Transverse colon (tissue), 4 donors: ENCODE measurements at regions not wholly inside any gene's neighbourhood (a gene's known extent, or its start where the extent isn't known, plus 50 kb on each side); places are given as distances from the start of the nearest gene placed in this dataset.

Experiments
- DNase-seq: peaks from one replicate; pipeline ENCODE4 v3.0.0-alpha.2; 2019
- H3K27ac ChIP-seq, 4 donors: fragments of 200-600 bp; sonication (generic); 2 replicates each; pipeline ENCODE4 v1.5.1; 2016 to 2018; ENCODE audit warnings: inconsistent platforms in 4 of 4
- H3K27me3 ChIP-seq: fragments of 200-600 bp; sonication (generic); 2 replicates; pipeline ENCODE4 v1.5.1; 2017; ENCODE audit warnings: inconsistent platforms
- H3K36me3 ChIP-seq, 4 donors: fragments of 200-600 bp; sonication (generic); 2 replicates each; pipeline ENCODE4 v1.5.1; 2017 to 2019; ENCODE audit warnings: inconsistent platforms in 4 of 4
- H3K4me1 ChIP-seq, 4 donors: fragments of 200-600 bp; sonication (generic); 2 replicates each; pipeline ENCODE4 v1.5.1; 2017 to 2020; ENCODE audit warnings: inconsistent platforms in 4 of 4
- H3K4me3 ChIP-seq, 4 donors: fragments of 200-600 bp; sonication (generic); 1 replicate in 1 of 4; 2 replicates in 3 of 4; pipeline versions ENCODE4 v1.5.1 to v1.6.1; 2017 to 2019; ENCODE audit warnings: inconsistent platforms in 4 of 4
- H3K9me3 ChIP-seq, 2 donors: fragments of 200-600 bp; sonication (generic); 2 replicates each; pipeline ENCODE4 v1.5.1; 2017 to 2019; ENCODE audit warnings: inconsistent platforms in 2 of 2
- CTCF ChIP-seq, 5 experiments: fragments of 200-600 bp in 3 of 5; fragments of 450-650 bp in 2 of 5; sonication (generic) in 3 of 5; IDR thresholded peaks; 1 replicate in 2 of 5; 2 replicates in 3 of 5; pipeline ENCODE4 v1.5.1; 2016 to 2017; ENCODE audit warnings: antibody characterized with exemption in 5 of 5, inconsistent platforms in 3 of 5, mild to moderate bottlenecking in 2 of 5, moderate library complexity in 1 of 5
- EP300 ChIP-seq: sonication (generic); formaldehyde crosslinking; IDR thresholded peaks from one replicate; pipeline ENCODE4 v1.6.1; 2017; ENCODE audit warnings: antibody characterized with exemption, low read depth
- POLR2A ChIP-seq: fragments of 450-650 bp; IDR thresholded peaks from one replicate; pipeline ENCODE4 v1.6.1; 2016; ENCODE audit warnings: antibody characterized with exemption, mild to moderate bottlenecking, moderate library complexity
- POLR2AphosphoS5 ChIP-seq, 3 donors: sonication (generic); formaldehyde crosslinking; IDR thresholded peaks; one replicate each; pipeline ENCODE4 v1.6.1; 2016; ENCODE audit warnings: antibody characterized with exemption in 3 of 3
- WGBS, 2 donors: methylation state at CpG; one replicate each; pipeline ENCODE4 v1.1.5; 2018; ENCODE audit warnings: low coverage in 1 of 2; 5-methylcytosine and 5-hydroxymethylcytosine counted together
- in situ Hi-C, 4 donors: fragments of 200-750 bp; cut with MboI; loops; one replicate each; pipeline versions ENCODE4 v1.15.0 to v1.15.1; 2017; ENCODE audit warnings: low sequenced_read_pairs in 3 of 4, low pct_ligation_motif_present in 1 of 4, low pct_unique_long_range_greater_than_20kb in 1 of 4
- intact Hi-C: fragments of 100-400 bp; cut with DNase I; formaldehyde crosslinking; loops from one replicate; pipeline ENCODE4 v1.15.1; 2023; ENCODE audit warnings: low total_unique reads

DNA sequence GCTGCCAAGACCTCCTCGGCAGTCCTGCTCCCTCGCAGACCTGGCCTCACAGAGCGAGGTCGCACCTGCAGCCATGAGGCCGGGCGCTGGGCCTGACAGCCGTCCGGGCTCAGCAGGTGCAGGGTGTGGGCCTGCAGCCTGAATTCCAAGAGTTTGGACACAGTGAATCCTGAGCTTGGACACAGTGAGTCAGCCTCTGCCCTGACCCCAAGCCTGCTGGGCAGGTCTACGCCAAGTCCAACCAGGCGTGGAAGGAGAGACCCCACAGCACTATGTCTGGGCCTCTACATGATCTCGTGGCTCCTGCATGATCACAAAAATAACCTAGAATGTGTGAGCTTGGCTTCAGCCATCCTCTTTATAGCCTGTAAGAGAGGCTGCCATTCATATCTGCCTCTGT lies 121.0 kb downstream of the C16orf95 start:
- no peak overlapping the region for H3K4me3 ChIP-seq
- 89% methylated on average over 11 of the region's 11 CpGs; no CpG with 5 or more reads in 1 of the 2 donors for WGBS, 2 donors
- intact Hi-C loops (no loop called here), in situ Hi-C loops (loop anchor here in 1 of 4 donors (25.0 kb wide), 1 partner anchor 91 kb away; no protein-coding TSS in a partner anchor)
- H3K27ac ChIP-seq = no peak overlapping the region
- TF ChIP-seq POLR2AphosphoS5 (IDR thresholded peaks at IDR 0.05) (no peak), CTCF (IDR thresholded peaks at IDR 0.05) (no peak), EP300 (no peak), POLR2A (no peak)
- H3K9me3 ChIP-seq = no peaks in the 10 kb centered on the region
- no peaks in the 10 kb centered on the region for H3K27me3 ChIP-seq
- no peaks in the 10 kb centered on the region for H3K36me3 ChIP-seq
- H3K4me1 ChIP-seq = no peaks in the 10 kb centered on the region
- no peak for DNase-seq

GRCh38 chr16:87196661-87197060 lies 120.5 kb downstream of the C16orf95 start:
- H3K36me3 ChIP-seq = no peaks in the 10 kb centered on the region
- no peaks in the 10 kb centered on the region for H3K9me3 ChIP-seq
- no peaks in the 10 kb centered on the region for H3K27me3 ChIP-seq
- TF ChIP-seq POLR2AphosphoS5 (IDR thresholded peaks at IDR 0.05) (no peak), EP300 (no peak), POLR2A (no peak), CTCF (IDR thresholded peaks at IDR 0.05) (no peak)
- no peak overlapping the region for H3K4me3 ChIP-seq
- no peaks in the 10 kb centered on the region for H3K4me1 ChIP-seq
- in situ Hi-C loops (loop anchor here in 1 of 4 donors (25.0 kb wide), 1 partner anchor 91 kb away; no protein-coding TSS in a partner anchor), intact Hi-C loops (no loop called here)
- H3K27ac ChIP-seq = no peak overlapping the region
- DNase-seq = no peak
- 83% methylated on average over 2 of the region's 2 CpGs; no CpG with 5 or more reads in 1 of the 2 donors for WGBS, 2 donors

DNA sequence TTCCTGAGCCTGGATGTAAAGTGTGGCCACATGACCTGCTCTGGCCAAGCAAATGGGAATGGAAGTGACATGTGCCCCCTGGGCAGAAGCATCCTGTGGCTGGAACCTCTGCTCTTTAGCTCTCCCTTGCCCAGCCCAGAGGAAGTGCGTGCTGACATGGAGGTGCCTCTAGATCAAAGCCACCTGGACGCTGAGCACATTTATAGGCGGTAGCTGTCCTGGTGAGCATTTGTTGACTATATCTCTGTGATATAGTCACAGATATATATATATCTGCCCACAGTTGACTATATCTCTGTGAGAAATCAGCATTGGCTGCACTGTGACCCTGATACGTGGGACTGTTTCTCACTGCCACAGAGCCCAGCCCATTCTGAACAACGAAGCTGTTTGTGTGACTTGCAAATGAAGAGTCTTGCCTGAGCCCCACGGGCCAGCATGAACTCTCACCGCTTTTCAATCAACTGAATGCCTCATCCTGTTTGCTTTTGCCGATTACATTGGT lies 118.8 kb downstream of the C16orf95 start:
- Histone ChIP-seq H3K27me3 (no peaks in the 10 kb centered on the region), H3K9me3 (no peaks in the 10 kb centered on the region), H3K4me1 (no peaks in the 10 kb centered on the region), H3K27ac (no peak overlapping the region), H3K36me3 (no peaks in the 10 kb centered on the region), H3K4me3 (no peak overlapping the region)
- intact Hi-C loops = no loop called here
- 67% methylated on average over 8 of the region's 8 CpGs; no CpG with 5 or more reads in 1 of the 2 donors for WGBS, 2 donors
- in situ Hi-C loops = loop anchor here in 1 of 4 donors (25.0 kb wide), 1 partner anchor 89 kb away; no protein-coding TSS in a partner anchor
- no peak for DNase-seq
- no peak for TF ChIP-seq POLR2A
- no peak for TF ChIP-seq EP300
- TF ChIP-seq CTCF (IDR thresholded peaks at IDR 0.05) = no peak
- no peak for TF ChIP-seq POLR2AphosphoS5 (IDR thresholded peaks at IDR 0.05)

DNA sequence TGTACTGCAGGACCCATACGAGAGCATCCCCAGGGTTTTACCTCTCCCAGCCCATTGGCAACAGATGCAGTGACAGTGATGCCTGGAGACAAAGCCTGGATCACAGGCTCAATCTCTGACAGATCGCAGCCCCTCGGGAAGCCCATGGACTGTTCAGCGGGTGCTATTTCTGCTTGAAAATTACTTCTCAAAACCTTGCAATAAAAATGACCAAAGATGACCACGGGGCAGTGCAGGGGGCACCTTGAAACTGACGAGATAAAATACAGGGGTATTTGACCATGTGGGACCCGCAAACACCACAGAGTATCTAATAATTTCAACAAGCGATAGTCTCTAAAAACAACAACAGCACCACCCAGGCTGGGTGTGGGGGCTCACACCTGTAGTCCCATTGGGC lies 118.3 kb downstream of the C16orf95 start:
- WGBS, 2 donors = 81% methylated on average over 8 of the region's 8 CpGs; no CpG with 5 or more reads in 1 of the 2 donors
- intact Hi-C loops (no loop called here), in situ Hi-C loops (loop anchor here in 1 of 4 donors (25.0 kb wide), 1 partner anchor 88 kb away; no protein-coding TSS in a partner anchor)
- Histone ChIP-seq H3K4me3 (no peak overlapping the region), H3K4me1 (no peaks in the 10 kb centered on the region), H3K9me3 (no peaks in the 10 kb centered on the region), H3K27me3 (no peaks in the 10 kb centered on the region), H3K27ac (no peak overlapping the region), H3K36me3 (no peaks in the 10 kb centered on the region)
- DNase-seq = no peak
- TF ChIP-seq CTCF (IDR thresholded peaks at IDR 0.05) (no peak), EP300 (no peak)
